Middle frontal gyrus (tissue), 1 donor: ENCODE measurements at regions not wholly inside any gene's neighbourhood (a gene's known extent, or its start where the extent isn't known, plus 50 kb on each side); places are given as distances from the start of the nearest gene placed in this dataset.
"Not testable (repeated sequence)": the region's sequence is repeated elsewhere in the genome, so short reads cannot be mapped to it uniquely, and the experiment has no call there.

Experiments
- DNase-seq: peaks from one replicate; pipeline ENCODE4 v3.0.0-alpha.2; 2015; ENCODE audit warnings: low spot score; ENCODE audit errors: extremely low spot score

GRCh38 chr14:43591776-43592175, 915.3 kb downstream of the FSCB start:
- DNase-seq: no peak

DNA sequence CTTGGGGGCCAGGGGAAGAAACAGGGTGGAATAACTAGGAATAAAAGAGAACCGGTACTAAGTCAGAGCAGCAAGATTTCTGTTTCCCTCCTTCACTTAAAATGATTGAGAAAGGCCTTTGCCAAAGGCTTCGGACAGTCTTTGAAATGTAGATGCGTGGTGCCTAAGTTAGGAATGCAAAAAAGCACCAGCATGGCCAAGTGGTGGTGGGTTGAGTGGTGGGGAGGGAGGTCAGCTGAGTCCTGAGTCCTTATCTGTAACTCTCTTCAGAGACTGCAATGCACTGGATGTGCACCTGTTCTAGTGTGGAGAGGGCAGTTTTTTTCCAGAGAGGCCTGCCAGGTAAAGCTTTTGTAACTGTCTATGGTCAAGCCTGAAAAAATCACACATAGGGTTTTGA, 919.9 kb downstream of the FSCB start:
- DNase-seq: no peak

DNA sequence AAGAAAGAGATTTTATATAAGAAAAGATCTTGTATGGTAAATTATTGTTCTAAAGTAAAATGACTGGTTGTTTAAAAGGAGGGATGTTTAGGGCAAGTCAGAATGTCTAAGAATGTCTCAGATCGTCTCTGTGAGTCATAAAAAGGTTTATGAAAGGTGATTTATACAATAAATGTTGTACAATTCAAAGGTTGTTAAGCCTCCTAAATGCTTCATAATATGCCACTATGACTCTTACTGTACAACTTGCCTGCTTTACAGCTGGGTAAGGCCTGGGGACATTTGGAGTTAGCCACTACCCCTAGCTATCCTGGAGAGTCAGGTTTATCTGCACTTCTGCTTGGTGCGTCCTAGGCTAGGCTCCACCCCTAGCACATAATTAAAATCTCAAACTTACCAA, 927.4 kb downstream of the FSCB start:
- no peak for DNase-seq

DNA sequence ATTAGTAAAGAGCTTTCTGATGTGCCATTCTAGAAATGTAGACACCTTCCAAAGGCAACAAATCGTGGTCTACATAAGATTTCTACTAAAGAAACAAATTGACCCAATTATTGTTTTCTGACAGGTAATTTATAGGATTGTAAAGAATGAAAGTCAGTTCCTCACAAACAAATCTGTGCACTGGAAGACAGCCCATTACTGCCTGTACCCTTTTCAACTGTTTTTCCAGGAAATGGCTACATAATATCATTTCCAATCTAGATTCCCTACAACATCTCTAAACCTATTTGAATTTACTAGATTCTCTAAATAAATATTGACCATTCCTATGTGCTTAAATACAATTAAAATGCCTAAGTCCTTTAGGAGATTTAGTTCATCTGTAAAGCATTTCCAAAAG, 939.1 kb downstream of the FSCB start:
- no peak for DNase-seq

DNA sequence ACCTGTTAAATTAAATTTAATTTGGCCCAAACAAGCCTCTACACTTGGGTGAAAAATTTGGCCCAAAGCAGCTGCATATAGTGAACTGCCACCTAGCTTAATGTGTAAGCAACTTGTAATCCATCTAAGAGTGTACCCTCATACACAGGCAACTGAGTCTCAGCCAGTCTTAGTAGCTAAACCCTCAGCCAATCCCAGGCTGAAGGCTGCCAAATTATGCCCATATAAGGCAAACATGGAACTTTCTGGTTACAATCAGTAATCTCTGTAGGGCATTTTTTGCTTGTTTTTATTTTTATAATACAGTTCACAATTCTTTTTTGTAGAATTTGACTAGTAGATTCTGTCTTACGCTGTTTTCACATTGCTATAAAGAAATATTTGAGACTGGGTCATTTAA, 958.7 kb downstream of the FSCB start:
- DNase-seq: no peak

DNA sequence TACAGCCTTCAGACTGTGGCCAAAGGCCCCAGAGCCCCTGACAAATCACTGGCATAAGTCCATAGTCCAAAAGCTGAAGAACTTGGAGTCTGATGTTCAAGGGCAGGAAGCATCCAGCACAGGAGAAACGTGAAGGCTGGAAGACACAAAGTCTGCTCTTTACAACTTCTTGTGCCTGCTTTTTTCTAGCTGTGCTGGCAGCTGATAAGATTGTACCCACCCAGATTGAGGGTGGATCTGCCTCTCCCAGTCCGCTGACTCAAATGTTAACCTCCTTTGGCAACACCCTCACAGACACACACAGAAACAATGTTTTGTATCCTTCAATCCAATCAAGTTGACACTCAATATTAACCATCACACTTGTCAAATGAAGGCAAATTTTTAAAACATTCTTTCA, 959.5 kb downstream of the FSCB start:
- not testable (repeated sequence) for DNase-seq

DNA sequence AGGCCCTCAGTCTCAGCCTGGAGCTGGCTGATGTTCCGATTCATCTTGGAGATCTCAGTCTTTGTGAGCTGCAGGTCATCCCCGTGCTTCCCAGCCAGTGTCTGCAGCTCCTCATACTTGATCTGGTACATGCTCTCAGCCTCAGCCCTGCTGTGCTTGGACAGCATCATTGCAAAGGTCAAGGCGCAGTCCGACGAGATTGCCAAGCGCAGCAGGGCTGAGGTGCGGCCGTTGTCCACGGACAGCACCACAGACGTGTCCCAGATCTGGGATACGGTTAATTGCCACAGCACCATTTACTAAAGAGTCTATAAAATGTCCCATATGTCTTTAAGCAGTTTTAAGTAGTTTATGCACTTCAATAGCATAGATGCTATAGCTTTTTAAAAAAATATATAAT, 965.7 kb downstream of the FSCB start:
- no peak for DNase-seq

DNA sequence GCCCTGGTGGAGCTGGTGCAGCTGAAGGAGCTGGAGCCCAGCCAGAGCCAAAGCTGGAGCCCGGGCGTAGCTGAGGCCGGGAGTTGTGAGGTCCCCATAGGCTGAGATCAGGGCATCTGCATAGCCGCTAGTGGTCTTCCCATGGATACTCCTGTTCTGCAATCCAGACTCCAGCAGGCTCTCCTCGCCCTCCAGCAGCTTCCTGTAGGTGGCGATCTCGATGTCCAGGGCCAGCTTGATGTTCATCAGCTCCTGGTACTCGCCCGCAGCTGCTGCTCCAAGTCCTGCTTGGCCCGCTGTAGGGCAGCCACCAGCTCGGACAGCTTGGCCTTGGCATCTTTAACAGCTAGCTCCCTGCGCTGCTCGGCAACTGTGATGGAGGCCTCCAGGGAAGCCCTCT, 966.1 kb downstream of the FSCB start:
- no peak for DNase-seq

DNA sequence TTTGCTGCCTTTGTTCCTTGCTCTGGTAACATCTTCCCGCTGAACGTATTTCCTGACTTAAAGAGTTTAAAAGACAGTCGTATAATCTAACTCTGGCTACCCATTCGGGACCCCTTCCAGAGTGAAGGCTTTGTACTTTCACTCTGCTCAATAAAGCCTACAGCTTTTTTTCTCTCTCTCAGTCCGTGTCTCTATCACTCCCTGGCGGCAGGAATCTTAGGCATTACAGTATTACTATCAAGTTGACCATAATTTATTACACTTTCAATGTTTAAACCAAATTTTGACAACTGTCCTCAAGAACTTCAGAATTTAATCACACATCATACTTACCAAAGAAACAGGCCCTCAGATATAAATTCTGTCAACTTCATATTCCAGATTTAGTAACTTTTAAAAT, 967.9 kb downstream of the FSCB start:
- no peak for DNase-seq

DNA sequence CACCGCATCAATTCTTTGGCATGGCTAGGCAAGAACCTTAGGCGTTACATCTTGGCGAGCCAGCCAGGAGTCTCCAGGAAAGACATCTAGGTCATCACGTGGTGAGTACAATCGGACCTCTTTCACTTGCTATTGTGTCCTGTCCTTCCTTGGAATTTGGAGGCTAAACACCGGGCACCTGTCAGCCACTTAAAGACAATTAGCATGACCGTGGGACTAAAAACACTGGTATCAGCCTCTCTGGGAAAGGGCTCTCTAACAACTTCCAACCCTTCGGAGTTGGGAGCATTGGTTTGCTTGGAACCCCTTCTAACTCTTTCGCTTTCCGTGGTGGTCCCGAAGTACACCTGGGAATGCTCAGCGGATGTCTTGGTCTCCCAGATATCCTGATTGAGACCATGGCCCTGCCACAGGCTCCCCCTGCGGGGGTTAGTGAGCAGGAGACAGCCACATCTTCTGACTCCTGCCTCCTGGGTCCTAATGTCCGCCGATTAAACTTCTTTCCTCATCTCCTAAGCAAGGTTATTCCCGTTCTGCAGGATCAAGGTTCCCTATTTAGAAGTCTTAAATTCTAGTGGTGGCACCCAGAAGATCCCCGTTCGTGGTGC, 971.7 kb downstream of the FSCB start:
- no peak for DNase-seq

DNA sequence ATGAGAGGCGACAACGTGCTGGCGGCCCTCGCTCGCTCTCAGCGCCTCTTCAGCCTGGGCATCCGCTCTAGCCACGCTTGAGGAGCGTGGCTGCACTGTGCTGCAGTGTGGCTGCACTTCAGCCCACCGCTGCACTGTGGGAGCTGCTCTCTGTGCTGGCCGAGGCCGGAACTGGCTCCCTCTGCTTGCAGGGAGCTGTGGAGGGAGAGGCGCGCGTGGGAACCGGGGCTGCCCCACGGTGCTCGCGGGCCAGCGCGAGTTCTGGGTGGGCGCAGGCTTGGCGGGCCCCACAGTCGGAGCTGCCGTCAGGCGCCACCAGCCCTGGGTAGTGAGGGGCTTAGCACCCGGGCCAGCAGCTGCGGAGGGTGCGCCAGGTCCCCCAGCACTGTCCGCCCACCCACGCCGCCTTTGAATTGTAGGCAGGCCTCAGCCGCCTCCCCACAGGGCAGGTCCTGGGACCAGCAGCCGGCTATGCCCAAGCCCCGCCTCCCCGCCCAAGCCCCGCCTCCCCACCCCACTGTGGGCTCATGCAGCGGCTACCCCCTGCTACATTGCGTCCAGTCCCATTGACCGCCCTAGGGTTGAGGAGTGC, 974.2 kb downstream of the FSCB start:
- DNase-seq: no peak

GRCh38 chr14:43528321-43528720, 978.8 kb downstream of the FSCB start:
- DNase-seq: no peak

GRCh38 chr14:43525658-43526057, 981.4 kb downstream of the FSCB start:
- no peak for DNase-seq

DNA sequence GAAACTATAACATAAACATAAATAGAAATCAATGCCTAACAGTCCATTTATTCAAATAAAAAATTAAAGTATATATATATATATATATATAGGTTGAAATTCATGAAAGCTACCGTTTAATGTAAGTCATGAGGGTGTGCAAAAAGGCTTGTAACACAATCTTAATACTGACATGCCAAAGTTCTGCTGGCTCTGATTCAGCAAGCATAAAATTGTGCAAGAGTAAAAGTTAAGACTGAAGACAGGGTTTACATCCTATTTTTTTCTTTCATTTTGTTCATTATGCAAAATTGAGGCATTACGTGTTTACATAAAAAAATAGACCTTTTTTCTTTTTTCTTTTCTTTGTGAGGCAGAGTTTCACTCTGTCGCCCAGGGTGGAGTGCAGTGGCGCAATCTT, 984.2 kb downstream of the FSCB start:
- no peak for DNase-seq

DNA sequence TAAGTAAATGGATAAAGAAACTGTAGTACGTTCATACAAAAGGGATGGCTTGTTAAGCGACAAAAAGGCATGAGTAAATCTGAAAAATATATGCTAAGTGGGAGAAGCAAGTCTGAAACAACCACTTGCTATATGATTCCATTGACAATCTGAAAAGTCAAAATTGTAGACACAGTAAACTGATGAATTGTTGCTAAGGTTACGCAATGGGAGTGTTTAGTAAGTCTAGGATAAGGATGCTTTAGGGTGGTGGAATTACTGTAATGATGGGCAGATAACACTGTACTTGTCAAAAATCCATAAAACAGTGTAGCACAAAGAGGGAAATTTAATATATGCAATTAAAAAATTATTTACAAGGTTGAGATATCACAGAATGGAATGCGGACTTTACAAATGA, 984.9 kb downstream of the FSCB start:
- no peak for DNase-seq

GRCh38 chr14:43503508-43503907, 1003.6 kb downstream of the FSCB start:
- DNase-seq: no peak

GRCh38 chr14:43492359-43492758, 1014.7 kb downstream of the FSCB start:
- DNase-seq: not testable (repeated sequence)

- no peak for DNase-seq
Measured at GRCh38 chr14:43483415-43483814, 1023.7 kb downstream of the FSCB start.

DNA sequence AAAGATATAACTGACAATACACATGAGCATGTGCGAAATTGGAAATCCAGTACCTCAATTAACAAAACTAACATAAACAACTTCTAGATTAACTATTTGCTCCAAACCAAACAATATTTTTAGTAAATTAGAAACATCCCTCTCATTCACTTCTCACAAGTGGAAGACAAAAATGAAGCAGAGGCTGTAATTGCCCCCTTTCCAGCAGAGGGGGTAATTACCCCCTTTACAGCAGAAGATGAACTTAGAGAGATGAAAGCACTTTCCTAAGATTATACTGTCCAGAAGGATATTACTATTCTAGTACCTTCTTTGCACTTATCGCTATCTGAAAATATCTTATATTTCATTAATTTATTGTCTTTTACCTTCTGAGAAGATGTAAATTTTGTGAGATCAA, 1025.2 kb downstream of the FSCB start:
- no peak for DNase-seq

DNA sequence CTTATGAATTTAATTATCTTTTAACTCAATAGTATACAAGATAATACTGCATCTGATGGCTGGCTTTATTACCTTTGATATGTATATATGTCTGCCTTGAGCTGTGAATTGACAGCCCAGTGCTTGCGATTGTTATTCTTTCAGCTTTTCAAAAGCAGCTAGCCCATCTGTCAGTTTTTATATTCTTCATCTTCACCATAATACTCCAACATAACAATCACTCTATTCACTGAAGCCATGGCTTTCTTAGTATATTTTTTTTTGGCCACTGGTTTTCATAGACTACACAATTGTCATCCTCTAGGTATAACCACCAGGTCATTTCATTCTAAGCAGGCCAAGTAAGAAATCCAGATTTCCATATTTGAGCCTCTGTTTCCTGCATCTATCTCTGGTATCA, 1026.1 kb downstream of the FSCB start:
- DNase-seq: no peak

- DNase-seq: no peak
Measured at GRCh38 chr14:43479596-43480195, 1027.4 kb downstream of the FSCB start.

DNA sequence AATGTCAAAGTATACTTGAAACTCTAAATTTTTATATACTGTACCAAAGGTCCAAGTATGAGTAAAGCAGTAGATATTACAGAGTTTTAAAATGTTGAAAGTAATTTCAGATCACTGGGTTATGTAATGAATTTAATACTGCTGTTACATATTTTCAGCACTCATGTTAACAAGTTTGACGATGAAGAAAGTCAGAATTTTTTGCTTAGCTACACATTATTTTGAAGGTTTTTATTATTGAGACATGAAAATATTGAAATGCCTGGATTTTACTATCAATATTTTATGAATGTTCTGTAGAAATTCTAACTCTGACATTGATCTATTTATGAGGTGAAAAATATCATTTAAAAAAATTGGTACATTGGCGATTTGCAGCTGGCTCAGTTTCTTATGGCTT, 1030.3 kb downstream of the FSCB start:
- DNase-seq: no peak

GRCh38 chr14:43475757-43476156, 1031.3 kb downstream of the FSCB start:
- DNase-seq: no peak
